ENCODE measurements at regions not wholly inside any gene's neighbourhood (a gene's known extent, or its start where the extent isn't known, plus 50 kb on each side); places are given as distances from the start of the nearest gene placed in this dataset.

- peak; percentile 67 to 87 (median 79) for TF ChIP-seq CTCF (IDR thresholded peaks at IDR 0.05)
- TF ChIP-seq POLR2A (IDR thresholded peaks at IDR 0.05): no peak
These were observed 55.8 kb upstream of the CDCA7L start for GRCh38 chr7:22001345-22002004.

All from heart left ventricle (tissue), 13 donors.